Erythroblast (primary cell): ENCODE measurements at regions not wholly inside any gene's neighbourhood (a gene's known extent, or its start where the extent isn't known, plus 50 kb on each side); places are given as distances from the start of the nearest gene placed in this dataset.

ENCODE experiments used
- GATA1 ChIP-seq: IDR thresholded peaks from 2 replicates; pipeline ENCODE4 v1.6.1; 2011; ENCODE audit warnings: low read depth, mild to moderate bottlenecking, control low read depth, low read length, moderate library complexity
- POLR2A ChIP-seq: IDR thresholded peaks from 2 replicates; pipeline ENCODE4 v1.6.1; 2011; ENCODE audit warnings: mild to moderate bottlenecking, low read length

GRCh38 chr10:50963063-50963462 lies 77.6 kb upstream of the A1CF start:
- TF ChIP-seq POLR2A = no peak
- TF ChIP-seq GATA1 = no peak
